ENCODE measurements at regions not wholly inside any gene's neighbourhood (a gene's known extent, or its start where the extent isn't known, plus 50 kb on each side); places are given as distances from the start of the nearest gene placed in this dataset.
"Not testable (repeated sequence)": the region's sequence is repeated elsewhere in the genome, so short reads cannot be mapped to it uniquely, and the experiment has no call there.

- no peak for DNase-seq
Observed at GRCh38 chr11:96942855-96943254, 553.0 kb downstream of the JRKL start.

DNA sequence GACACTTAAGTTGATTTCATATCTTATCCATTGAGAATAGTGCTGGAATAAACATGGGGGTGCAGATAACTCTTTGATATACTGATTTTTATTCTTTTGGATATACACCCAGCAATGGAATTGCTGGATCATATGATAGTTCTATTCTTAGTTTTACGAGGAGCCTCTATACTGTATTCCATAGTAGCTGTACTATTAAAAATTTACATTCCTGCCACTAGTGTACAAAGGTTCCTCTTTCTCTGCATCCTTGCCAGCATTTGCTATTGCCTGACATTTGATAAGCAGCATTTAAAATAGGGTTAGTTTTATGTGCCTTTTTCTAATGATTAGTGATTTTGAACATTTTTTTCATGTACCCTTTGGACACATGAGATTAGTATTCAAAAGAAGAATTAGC is 554.2 kb downstream of the JRKL start:
- DNase-seq, result no peak

GRCh38 chr11:96948066-96948465 is 558.3 kb downstream of the JRKL start:
- no peak for DNase-seq

- no peak for DNase-seq
Observed at GRCh38 chr11:96949464-96949863, 559.7 kb downstream of the JRKL start.

DNA sequence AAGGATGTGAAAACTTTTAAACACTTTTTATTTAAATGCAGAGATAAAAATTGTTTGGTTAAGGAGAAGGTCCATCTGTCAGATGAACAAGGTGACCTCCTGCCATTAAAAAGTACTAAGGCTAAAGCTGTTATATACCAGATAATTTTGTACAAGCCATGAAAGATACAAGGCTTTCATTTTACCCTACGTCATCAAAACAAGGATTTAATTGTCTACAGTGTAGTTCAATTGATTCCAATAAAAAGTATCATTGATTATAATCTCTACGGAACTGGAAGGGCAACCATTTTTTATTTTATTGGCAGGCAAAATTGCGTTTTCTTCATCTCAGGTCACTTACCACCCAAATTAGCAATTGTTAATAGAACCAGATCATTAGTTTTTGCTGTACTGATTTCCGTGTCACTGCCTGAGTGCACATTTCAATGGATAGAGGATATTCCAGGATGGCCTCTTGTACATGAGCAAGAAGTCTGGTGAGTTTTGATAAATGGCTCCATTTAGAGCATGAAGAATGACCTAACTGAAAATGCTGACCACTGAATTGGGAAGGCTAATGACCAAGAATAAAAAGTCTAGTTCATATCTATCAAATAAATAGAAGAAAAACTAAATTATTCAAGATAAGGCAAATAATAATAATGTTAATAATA is 564.9 kb downstream of the JRKL start:
- DNase-seq, result no peak

GRCh38 chr11:96960476-96960875 is 570.7 kb downstream of the JRKL start:
- no peak for DNase-seq

- no peak for DNase-seq
Observed at GRCh38 chr11:96960926-96961325, 571.1 kb downstream of the JRKL start.

DNA sequence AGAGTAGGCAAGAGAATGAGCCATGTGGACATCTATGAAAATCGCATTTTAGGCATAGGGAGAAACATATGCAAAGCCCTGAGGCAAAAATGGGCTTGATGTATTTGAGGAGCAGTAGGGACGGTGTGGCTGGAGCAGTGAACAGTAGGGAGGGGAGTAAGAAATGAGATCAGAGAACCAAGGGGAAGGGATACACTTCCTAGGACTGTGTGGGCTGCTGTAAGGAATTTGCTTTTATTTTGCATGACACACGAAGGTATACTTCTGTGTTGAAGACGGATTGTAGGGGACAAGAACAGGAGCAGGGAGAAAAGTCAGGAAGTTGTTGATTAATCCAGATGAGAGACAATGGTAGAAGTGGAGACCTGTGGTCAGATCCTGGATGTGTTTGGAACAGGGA is 572.1 kb downstream of the JRKL start:
- no peak for DNase-seq

- DNase-seq, result no peak
Observed at GRCh38 chr11:96963375-96963774, 573.6 kb downstream of the JRKL start.

DNA sequence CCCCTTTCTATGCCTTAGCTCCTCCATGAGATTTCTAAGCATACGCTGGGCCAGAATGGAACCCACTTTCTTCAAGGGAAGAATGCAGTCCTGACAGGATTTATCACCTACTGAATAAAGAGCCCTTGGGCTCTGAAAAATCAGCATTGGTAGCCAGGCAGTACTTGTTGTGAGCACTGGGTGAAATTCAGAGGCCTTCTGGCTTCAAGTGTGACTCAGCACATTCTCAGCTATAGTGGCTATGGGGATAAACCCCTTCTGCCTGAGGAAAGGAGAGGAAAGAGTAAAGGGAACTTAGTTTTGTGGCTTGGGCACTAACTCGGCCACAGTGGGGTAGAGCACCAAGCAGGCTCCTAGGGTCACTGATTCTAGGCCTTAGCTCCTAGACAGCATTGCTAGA is 574.8 kb downstream of the JRKL start:
- no peak for DNase-seq

GRCh38 chr11:96967616-96968015 is 577.8 kb downstream of the JRKL start:
- no peak for DNase-seq

DNA sequence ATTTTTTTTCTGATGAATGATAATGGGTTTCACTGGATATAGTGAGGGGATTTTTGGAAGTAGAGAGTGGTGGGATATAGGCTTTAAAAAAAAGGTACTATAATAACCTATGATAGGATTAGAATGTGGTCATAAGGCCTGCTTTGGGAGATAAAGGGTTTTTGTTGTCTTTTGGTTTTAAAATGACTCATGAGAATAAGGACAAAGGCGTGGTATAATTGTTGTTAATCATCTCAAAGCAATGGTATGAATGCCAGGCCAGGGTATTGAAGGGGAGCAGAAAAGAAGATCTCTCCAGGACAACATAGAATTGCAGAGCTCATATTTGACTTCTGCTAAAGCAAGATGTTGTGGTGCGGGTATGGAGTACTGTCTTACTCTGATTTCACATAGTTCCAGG is 579.4 kb downstream of the JRKL start:
- DNase-seq, result no peak

DNA sequence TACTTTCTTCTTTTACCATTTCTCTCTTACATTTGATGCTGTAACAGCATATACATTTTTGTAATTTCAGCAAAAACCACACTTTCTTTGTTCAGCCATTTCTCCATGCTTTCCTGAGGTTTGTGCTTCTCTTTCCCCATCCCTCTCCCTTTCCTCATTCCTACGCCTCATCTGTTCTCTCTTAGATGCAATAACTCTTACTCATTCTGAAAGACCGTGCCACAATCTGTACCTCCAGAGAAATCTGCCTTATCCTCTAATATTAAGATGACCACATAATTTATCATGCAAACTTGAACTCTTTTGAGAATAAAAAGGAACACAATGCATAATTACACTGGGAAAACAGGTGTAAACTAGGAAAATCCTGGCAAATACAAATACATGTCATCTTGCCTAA is 588.9 kb downstream of the JRKL start:
- no peak for DNase-seq

DNA sequence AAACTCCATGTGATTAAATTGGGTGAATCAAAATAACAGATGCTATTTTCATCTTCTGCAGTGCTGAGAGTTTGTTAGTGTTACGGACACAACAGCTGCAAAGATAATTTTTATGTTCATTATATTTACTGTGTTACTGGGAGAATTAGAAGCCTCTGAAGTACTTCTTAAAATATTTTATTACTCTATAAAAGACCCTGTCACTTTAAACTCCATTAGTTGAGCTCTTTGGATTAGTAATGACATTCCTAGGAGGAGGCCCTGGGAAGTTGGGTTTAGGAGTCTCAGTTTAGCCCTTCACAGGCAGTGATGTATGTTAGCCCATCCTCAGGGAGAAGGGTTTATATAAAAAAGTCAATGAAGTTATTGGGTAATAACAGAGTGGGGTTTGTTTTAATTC is 596.7 kb downstream of the JRKL start:
- no peak for DNase-seq

DNA sequence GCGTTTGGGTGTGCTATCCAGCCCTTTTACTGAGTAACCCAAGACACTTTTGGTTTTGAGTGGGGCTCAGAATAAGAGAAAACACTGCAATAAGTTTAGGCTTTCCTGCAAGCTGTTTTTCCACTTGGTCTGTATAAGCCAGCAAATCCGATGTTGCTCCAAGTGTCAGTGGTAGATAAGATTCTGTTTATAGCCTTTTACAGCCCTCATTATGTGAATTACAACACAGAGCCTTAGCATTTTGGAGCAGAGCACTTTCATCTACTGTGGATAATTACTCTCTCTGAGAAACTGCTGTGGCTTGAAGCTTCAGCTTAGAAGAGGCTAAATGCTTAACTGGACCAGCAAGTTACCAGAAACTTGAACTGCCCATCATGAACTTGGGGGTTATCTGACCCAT is 601.1 kb downstream of the JRKL start:
- no peak for DNase-seq

DNA sequence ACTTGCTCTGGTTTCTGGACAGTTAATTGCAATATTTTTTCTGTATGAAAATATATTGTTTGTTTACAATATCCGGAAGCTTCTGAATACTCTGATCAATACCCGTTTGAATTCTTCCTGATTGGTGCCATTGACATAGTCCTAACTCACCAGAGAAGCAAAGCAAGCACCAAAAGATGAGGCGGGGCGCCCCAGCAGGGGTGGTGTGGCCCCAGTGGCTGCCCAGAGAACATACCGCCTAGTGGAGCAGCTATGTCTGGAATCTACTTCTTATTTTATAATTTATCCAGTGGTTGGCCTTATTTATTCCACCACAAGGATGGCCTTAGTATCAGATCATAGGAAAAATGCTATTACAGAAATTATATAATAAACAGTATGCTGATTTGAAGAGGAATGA is 610.7 kb downstream of the JRKL start:
- no peak for DNase-seq

GRCh38 chr11:97007283-97007682 is 617.5 kb downstream of the JRKL start:
- no peak for DNase-seq

GRCh38 chr11:97009613-97010012 is 619.8 kb downstream of the JRKL start:
- DNase-seq, result no peak

DNA sequence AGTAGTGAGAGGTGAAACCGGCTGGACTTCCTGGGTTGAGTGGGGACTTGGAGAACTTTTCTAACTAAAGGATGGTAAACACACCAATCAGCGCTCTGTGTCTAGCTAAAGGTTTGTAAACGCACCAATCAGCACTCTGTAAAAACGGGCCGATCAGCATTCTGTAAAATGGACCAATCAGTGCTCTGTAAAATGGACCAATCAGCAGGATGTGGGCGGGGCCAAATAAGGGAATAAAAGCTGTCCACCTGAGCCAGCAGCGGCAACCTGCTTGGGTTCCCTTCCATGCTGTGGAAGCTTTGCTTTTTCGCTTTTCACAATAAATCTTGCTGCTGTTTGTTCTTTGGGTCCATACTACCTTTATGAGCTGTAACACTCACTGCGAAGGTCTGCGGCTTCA is 621.2 kb downstream of the JRKL start:
- DNase-seq, result not testable (repeated sequence)

GRCh38 chr11:97015327-97015726 is 625.5 kb downstream of the JRKL start:
- no peak for DNase-seq

GRCh38 chr11:97019305-97019704 is 629.5 kb downstream of the JRKL start:
- DNase-seq, result no peak

- no peak for DNase-seq
Observed at GRCh38 chr11:97019754-97020153, 629.9 kb downstream of the JRKL start.

GRCh38 chr11:97022955-97023354 is 633.1 kb downstream of the JRKL start:
- DNase-seq, result no peak

GRCh38 chr11:97028836-97029406 is 639.1 kb downstream of the JRKL start:
- DNase-seq, result no peak

- no peak for DNase-seq
Observed at GRCh38 chr11:97033178-97033577, 643.4 kb downstream of the JRKL start.
